HG03064 (cell line): ENCODE measurements at regions not wholly inside any gene's neighbourhood (a gene's known extent, or its start where the extent isn't known, plus 50 kb on each side); places are given as distances from the start of the nearest gene placed in this dataset.
"Not testable (repeated sequence)": the region's sequence is repeated elsewhere in the genome, so short reads cannot be mapped to it uniquely, and the experiment has no call there.

Source experiments
- ATAC-seq: cut with Tn5 transposase; IDR thresholded peaks from one replicate; pipeline ENCODE4 v1.9.1; 2021; ENCODE audit warnings: low read depth; ENCODE audit not compliant: unreplicated experiment

- not testable (repeated sequence) for ATAC-seq
Observed at GRCh38 chr20:18876394-18876793, 62.8 kb downstream of the SCP2D1 start.

- no peak for ATAC-seq
Observed at GRCh38 chr20:18879262-18879661, 65.7 kb downstream of the SCP2D1 start.

GRCh38 chr20:18886756-18887155 lies 73.2 kb downstream of the SCP2D1 start:
- ATAC-seq: no peak

GRCh38 chr20:18901980-18902737 lies 88.6 kb downstream of the SCP2D1 start:
- ATAC-seq: no peak

- no peak for ATAC-seq
Observed at GRCh38 chr20:18904192-18904591, 90.6 kb downstream of the SCP2D1 start.

GRCh38 chr20:18904624-18905023 lies 91.0 kb downstream of the SCP2D1 start:
- ATAC-seq: no peak

- no peak for ATAC-seq
Observed at GRCh38 chr20:18906046-18906445, 92.5 kb downstream of the SCP2D1 start.

GRCh38 chr20:18907353-18907752 lies 93.8 kb downstream of the SCP2D1 start:
- no peak for ATAC-seq

GRCh38 chr20:18908109-18908508 lies 94.5 kb downstream of the SCP2D1 start:
- no peak for ATAC-seq

GRCh38 chr20:18909254-18909653 lies 95.7 kb downstream of the SCP2D1 start:
- no peak for ATAC-seq

GRCh38 chr20:18913701-18914100 lies 100.1 kb downstream of the SCP2D1 start:
- ATAC-seq: no peak

- no peak for ATAC-seq
Observed at GRCh38 chr20:18914796-18915195, 101.2 kb downstream of the SCP2D1 start.

GRCh38 chr20:18916886-18917750 lies 103.5 kb downstream of the SCP2D1 start:
- ATAC-seq: no peak

- no peak for ATAC-seq
Observed at GRCh38 chr20:18919996-18920395, 106.4 kb downstream of the SCP2D1 start.

GRCh38 chr20:18921291-18921690 lies 107.7 kb downstream of the SCP2D1 start:
- no peak for ATAC-seq

- no peak for ATAC-seq
Observed at GRCh38 chr20:18922251-18922650, 108.7 kb downstream of the SCP2D1 start.

- no peak for ATAC-seq
Observed at GRCh38 chr20:18922898-18923297, 109.3 kb downstream of the SCP2D1 start.

- no peak for ATAC-seq
Observed at GRCh38 chr20:18926965-18927364, 113.4 kb downstream of the SCP2D1 start.

- no peak for ATAC-seq
Observed at GRCh38 chr20:18928626-18929025, 115.0 kb downstream of the SCP2D1 start.

GRCh38 chr20:18929800-18930199 lies 116.2 kb downstream of the SCP2D1 start:
- no peak for ATAC-seq

GRCh38 chr20:18943542-18943941 lies 130.0 kb downstream of the SCP2D1 start:
- ATAC-seq: no peak

GRCh38 chr20:18956890-18957289 lies 143.3 kb downstream of the SCP2D1 start:
- ATAC-seq: no peak
